ENCODE measurements at regions not wholly inside any gene's neighbourhood (a gene's known extent, or its start where the extent isn't known, plus 50 kb on each side); places are given as distances from the start of the nearest gene placed in this dataset.

DNA sequence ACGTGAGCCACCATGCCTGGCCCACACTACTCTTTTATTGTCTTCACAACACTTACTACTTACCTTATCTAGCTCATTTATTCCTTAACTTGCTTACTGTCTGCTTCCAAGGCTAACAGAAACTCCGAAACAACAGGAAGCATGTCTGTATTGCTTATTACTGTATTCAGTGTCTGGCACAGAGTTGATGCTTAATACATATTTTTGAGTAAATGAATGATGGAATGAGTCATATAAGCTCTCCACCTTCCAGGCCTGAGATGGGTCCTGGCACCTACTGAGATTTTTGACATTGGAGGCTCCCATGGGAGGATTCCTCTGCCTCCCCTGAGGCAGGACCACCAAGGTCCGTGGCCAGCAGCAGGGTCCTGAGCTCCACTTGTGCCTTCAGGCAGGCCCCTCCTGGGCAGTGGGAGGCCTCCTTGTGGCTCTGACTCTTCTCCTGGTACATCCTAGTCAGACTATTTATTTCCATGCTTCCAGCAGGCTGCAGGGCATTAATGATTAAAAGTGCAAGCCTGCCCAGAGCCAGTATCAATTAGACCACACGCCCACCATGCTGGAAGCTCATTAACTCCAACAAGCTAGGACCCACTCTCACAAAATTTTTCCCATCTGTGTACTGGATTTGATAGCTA is 76.5 kb upstream of the CTNNA1 start:
- TF ChIP-seq POLR2A (IDR thresholded peaks at IDR 0.05): no peak
- TF ChIP-seq, protein P1, sequence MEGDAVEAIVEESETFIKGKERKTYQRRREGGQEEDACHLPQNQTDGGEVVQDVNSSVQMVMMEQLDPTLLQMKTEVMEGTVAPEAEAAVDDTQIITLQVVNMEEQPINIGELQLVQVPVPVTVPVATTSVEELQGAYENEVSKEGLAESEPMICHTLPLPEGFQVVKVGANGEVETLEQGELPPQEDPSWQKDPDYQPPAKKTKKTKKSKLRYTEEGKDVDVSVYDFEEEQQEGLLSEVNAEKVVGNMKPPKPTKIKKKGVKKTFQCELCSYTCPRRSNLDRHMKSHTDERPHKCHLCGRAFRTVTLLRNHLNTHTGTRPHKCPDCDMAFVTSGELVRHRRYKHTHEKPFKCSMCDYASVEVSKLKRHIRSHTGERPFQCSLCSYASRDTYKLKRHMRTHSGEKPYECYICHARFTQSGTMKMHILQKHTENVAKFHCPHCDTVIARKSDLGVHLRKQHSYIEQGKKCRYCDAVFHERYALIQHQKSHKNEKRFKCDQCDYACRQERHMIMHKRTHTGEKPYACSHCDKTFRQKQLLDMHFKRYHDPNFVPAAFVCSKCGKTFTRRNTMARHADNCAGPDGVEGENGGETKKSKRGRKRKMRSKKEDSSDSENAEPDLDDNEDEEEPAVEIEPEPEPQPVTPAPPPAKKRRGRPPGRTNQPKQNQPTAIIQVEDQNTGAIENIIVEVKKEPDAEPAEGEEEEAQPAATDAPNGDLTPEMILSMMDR (IDR thresholded peaks at IDR 0.05): no peak
